ENCODE measurements at regions not wholly inside any gene's neighbourhood (a gene's known extent, or its start where the extent isn't known, plus 50 kb on each side); places are given as distances from the start of the nearest gene placed in this dataset.

- TF ChIP-seq, protein P1, sequence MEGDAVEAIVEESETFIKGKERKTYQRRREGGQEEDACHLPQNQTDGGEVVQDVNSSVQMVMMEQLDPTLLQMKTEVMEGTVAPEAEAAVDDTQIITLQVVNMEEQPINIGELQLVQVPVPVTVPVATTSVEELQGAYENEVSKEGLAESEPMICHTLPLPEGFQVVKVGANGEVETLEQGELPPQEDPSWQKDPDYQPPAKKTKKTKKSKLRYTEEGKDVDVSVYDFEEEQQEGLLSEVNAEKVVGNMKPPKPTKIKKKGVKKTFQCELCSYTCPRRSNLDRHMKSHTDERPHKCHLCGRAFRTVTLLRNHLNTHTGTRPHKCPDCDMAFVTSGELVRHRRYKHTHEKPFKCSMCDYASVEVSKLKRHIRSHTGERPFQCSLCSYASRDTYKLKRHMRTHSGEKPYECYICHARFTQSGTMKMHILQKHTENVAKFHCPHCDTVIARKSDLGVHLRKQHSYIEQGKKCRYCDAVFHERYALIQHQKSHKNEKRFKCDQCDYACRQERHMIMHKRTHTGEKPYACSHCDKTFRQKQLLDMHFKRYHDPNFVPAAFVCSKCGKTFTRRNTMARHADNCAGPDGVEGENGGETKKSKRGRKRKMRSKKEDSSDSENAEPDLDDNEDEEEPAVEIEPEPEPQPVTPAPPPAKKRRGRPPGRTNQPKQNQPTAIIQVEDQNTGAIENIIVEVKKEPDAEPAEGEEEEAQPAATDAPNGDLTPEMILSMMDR (IDR thresholded peaks at IDR 0.05), result no peak
- TF ChIP-seq, protein P2, sequence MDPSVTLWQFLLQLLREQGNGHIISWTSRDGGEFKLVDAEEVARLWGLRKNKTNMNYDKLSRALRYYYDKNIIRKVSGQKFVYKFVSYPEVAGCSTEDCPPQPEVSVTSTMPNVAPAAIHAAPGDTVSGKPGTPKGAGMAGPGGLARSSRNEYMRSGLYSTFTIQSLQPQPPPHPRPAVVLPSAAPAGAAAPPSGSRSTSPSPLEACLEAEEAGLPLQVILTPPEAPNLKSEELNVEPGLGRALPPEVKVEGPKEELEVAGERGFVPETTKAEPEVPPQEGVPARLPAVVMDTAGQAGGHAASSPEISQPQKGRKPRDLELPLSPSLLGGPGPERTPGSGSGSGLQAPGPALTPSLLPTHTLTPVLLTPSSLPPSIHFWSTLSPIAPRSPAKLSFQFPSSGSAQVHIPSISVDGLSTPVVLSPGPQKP (IDR thresholded peaks at IDR 0.05; ENCODE audit: low read depth, low read length), result no peak
- TF ChIP-seq PBX3 (IDR thresholded peaks at IDR 0.05), result no peak
- TF ChIP-seq POLR2A (IDR thresholded peaks at IDR 0.05; ENCODE audit: low read length), result no peak
- TF ChIP-seq EP300 (IDR thresholded peaks at IDR 0.05), result no peak
- no peak for TF ChIP-seq ZFP36 (IDR thresholded peaks at IDR 0.05; ENCODE audit: borderline replicate concordance, partially characterized antibody)
- no peak for TF ChIP-seq HDAC2 (IDR thresholded peaks at IDR 0.05)
- no peak for TF ChIP-seq CEBPB (IDR thresholded peaks at IDR 0.05)
- TF ChIP-seq CHD4 (IDR thresholded peaks at IDR 0.05; ENCODE audit: borderline replicate concordance), result no peak
- no peak for TF ChIP-seq CBX2 (IDR thresholded peaks at IDR 0.05; ENCODE audit: borderline replicate concordance, low read depth)
Observed at GRCh38 chr2:185306119-185306518, 432.5 kb upstream of the FSIP2 start.

Data from A549 (cell line).